ENCODE measurements at regions not wholly inside any gene's neighbourhood (a gene's known extent, or its start where the extent isn't known, plus 50 kb on each side); places are given as distances from the start of the nearest gene placed in this dataset.
"Not testable (repeated sequence)": the region's sequence is repeated elsewhere in the genome, so short reads cannot be mapped to it uniquely, and the experiment has no call there.

- DNase-seq (ENCODE audit: low read depth), result no peak
These were observed 81.1 kb upstream of the SPRY4 start for GRCh38 chr5:142405814-142406395.

GRCh38 chr5:142405023-142405422 lies 80.2 kb upstream of the SPRY4 start:
- DNase-seq (ENCODE audit: low read depth), result no peak

- no peak for DNase-seq (ENCODE audit: low read depth)
These were observed 79.2 kb upstream of the SPRY4 start for GRCh38 chr5:142404046-142404477.

GRCh38 chr5:142403583-142403982 lies 78.8 kb upstream of the SPRY4 start:
- DNase-seq (ENCODE audit: low read depth), result no peak

- no peak for DNase-seq (ENCODE audit: low read depth)
These were observed 78.0 kb upstream of the SPRY4 start for GRCh38 chr5:142402752-142403318.

- no peak for DNase-seq (ENCODE audit: low read depth)
These were observed 75.6 kb upstream of the SPRY4 start for GRCh38 chr5:142400415-142400814.

GRCh38 chr5:142399891-142400290 lies 75.1 kb upstream of the SPRY4 start:
- no peak for DNase-seq (ENCODE audit: low read depth)

GRCh38 chr5:142398730-142399055 lies 73.9 kb upstream of the SPRY4 start:
- DNase-seq (ENCODE audit: low read depth), result no peak

- not testable (repeated sequence) for DNase-seq (ENCODE audit: low read depth)
These were observed 73.3 kb upstream of the SPRY4 start for GRCh38 chr5:142398011-142398729.

GRCh38 chr5:142397178-142397577 lies 72.4 kb upstream of the SPRY4 start:
- DNase-seq (ENCODE audit: low read depth), result no peak

GRCh38 chr5:142396436-142397038 lies 71.7 kb upstream of the SPRY4 start:
- no peak for DNase-seq (ENCODE audit: low read depth)

GRCh38 chr5:142395334-142395733 lies 70.5 kb upstream of the SPRY4 start:
- DNase-seq (ENCODE audit: low read depth), result no peak

GRCh38 chr5:142391058-142391845 lies 66.4 kb upstream of the SPRY4 start:
- no peak for DNase-seq (ENCODE audit: low read depth)

GRCh38 chr5:142390334-142390733 lies 65.5 kb upstream of the SPRY4 start:
- no peak for DNase-seq (ENCODE audit: low read depth)

GRCh38 chr5:142388696-142389095 lies 63.9 kb upstream of the SPRY4 start:
- peak; percentile 30 for DNase-seq (ENCODE audit: low read depth)

- no peak for DNase-seq (ENCODE audit: low read depth)
These were observed 62.3 kb upstream of the SPRY4 start for GRCh38 chr5:142387024-142387682.

GRCh38 chr5:142386137-142387023 lies 61.6 kb upstream of the SPRY4 start:
- no peak for DNase-seq (ENCODE audit: low read depth)

GRCh38 chr5:142385194-142385593 lies 60.4 kb upstream of the SPRY4 start:
- DNase-seq (ENCODE audit: low read depth), result peak; percentile 32

GRCh38 chr5:142384014-142384413 lies 59.2 kb upstream of the SPRY4 start:
- DNase-seq (ENCODE audit: low read depth), result no peak

GRCh38 chr5:142382186-142382585 lies 57.4 kb upstream of the SPRY4 start:
- DNase-seq (ENCODE audit: low read depth), result no peak

Data from LHCN-M2 (cell line).